GM23248 (cell line): ENCODE measurements at regions not wholly inside any gene's neighbourhood (a gene's known extent, or its start where the extent isn't known, plus 50 kb on each side); places are given as distances from the start of the nearest gene placed in this dataset.

Experiments used
- EZH2 ChIP-seq: fragments of 200-600 bp; sonication (generic); IDR thresholded peaks from 2 replicates; pipeline ENCODE4 v1.6.1; 2018; ENCODE audit warnings: antibody characterized with exemption, mild to moderate bottlenecking; ENCODE audit not compliant: insufficient read depth, poor library complexity, severe bottlenecking
- EZH2phosphoT487 ChIP-seq: fragments of 200-600 bp; sonication (generic); IDR thresholded peaks from 2 replicates; pipeline ENCODE4 v1.6.1; 2018; ENCODE audit warnings: antibody characterized with exemption, moderate library complexity, mild to moderate bottlenecking, low read depth; ENCODE audit not compliant: insufficient read depth

DNA sequence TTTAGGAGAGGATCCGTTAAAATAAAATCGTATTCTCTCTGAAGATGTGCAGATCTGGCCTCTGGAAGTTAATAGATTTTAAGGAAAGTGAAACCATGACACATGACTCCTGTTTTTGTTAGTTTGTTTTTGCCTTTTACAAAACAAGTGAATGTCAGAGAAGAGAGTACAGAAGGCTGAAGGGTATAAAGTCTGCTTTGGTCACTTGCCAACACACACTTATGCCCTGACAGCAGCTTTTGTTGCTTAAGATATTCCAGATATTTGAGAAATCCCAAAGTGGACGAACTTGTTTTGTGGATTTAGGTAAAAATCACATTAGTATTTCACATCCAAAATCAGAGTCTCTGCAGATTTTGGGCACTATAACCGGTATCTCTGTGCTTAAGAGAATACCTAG is 192.4 kb upstream of the RASGEF1B start:
- TF ChIP-seq EZH2 (no peak), EZH2phosphoT487 (no peak)
